ENCODE measurements at regions not wholly inside any gene's neighbourhood (a gene's known extent, or its start where the extent isn't known, plus 50 kb on each side); places are given as distances from the start of the nearest gene placed in this dataset.
"Not testable (repeated sequence)": the region's sequence is repeated elsewhere in the genome, so short reads cannot be mapped to it uniquely, and the experiment has no call there.

- no peak overlapping the region for H3K27ac ChIP-seq
- DNase-seq (ENCODE audit: low spot score) = no peak
- CTCF ChIA-PET = no interaction called here
- POLR2A ChIA-PET (ENCODE audit: low non-redundant PET) = no interaction called here
- no peak for TF ChIP-seq CTCF (conservative IDR thresholded peaks at IDR 0.05; ENCODE audit: low read depth)
These were observed 718.5 kb upstream of the ANO3 start for GRCh38 chr11:25613451-25613850.

GRCh38 chr11:25613865-25614264, 718.1 kb upstream of the ANO3 start:
- POLR2A ChIA-PET (ENCODE audit: low non-redundant PET) = no interaction called here
- no peak for DNase-seq (ENCODE audit: low spot score)
- CTCF ChIA-PET = no interaction called here
- no peak for TF ChIP-seq CTCF (conservative IDR thresholded peaks at IDR 0.05; ENCODE audit: low read depth)
- no peak overlapping the region for H3K27ac ChIP-seq

DNA sequence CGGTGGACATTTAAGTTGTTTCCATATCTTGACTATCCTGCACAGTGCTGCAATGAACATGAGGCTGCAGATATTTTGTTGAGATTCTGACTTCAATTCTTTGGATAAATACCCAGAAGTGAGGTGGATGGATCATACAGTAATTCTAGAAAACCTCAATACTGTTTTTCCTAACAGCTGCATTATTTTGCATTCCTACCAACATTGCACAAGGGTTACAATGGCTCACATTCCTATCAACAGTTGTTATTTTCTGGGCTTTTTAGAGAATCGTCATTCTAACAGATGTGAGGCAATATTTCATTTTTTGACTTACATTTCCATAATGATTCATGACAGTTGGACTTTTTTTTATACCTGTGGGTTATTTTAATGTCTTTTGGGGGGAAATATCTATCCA, 716.9 kb upstream of the ANO3 start:
- H3K27ac ChIP-seq = no peak overlapping the region
- ChIA-PET CTCF (interaction anchor here (0.8 kb wide), 1 partner anchor 217 kb away, joined by 3 read pairs; no protein-coding TSS in a partner anchor), POLR2A (ENCODE audit: low non-redundant PET) (no interaction called here)
- DNase-seq (ENCODE audit: low spot score) = no peak
- TF ChIP-seq CTCF (conservative IDR thresholded peaks at IDR 0.05; ENCODE audit: low read depth) = no peak

- DNase-seq (ENCODE audit: low spot score) = no peak
- CTCF ChIA-PET = no interaction called here
- TF ChIP-seq CTCF (conservative IDR thresholded peaks at IDR 0.05; ENCODE audit: low read depth) = no peak
- no peak overlapping the region for H3K27ac ChIP-seq
- POLR2A ChIA-PET (ENCODE audit: low non-redundant PET) = no interaction called here
These were observed 716.1 kb upstream of the ANO3 start for GRCh38 chr11:25615841-25616240.

DNA sequence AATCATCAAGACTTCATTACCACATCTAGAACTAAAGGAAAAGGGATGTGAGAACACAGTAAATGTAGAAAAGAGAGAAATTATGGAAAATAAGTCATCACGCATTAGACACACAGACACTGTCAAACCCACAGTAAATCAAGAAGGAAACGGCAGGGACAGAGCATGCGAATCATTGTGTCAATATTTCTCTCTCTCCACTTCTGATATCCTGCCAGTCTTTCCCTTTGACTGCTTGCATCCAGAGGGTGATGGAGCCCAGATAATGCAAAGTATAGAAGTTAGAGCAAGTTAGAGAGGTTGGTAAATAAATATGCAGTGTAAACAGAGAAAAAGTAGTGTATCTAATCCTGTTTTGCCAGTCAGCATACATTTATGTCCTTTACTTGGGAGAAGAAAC, 706.8 kb upstream of the ANO3 start:
- ChIA-PET CTCF (no interaction called here), POLR2A (ENCODE audit: low non-redundant PET) (no interaction called here)
- no peak for TF ChIP-seq CTCF (conservative IDR thresholded peaks at IDR 0.05; ENCODE audit: low read depth)
- no peak for DNase-seq (ENCODE audit: low spot score)
- no peak overlapping the region for H3K27ac ChIP-seq

DNA sequence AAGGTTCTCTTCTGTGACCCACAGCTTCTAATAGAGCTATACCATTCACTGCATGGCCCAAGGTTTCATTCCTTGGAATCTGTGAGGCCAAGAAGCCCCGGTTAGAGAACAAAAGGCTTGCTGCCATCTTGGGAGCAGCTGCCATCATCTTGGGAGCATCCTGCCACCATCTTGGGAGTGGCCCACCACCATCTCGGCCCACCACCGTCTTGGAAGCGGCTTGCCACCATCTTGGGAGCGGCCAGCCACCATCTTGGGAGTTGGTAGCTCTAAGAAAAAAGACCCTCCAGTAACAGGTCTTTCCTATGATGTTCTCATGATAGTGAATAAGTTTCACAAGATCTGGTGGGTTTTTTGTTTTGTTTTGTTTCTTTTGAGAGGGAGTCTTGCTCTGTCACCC, 703.9 kb upstream of the ANO3 start:
- no peak for DNase-seq (ENCODE audit: low spot score)
- ChIA-PET POLR2A (ENCODE audit: low non-redundant PET) (no interaction called here), CTCF (no interaction called here)
- no peak overlapping the region for H3K27ac ChIP-seq
- TF ChIP-seq CTCF (conservative IDR thresholded peaks at IDR 0.05; ENCODE audit: low read depth) = no peak

- POLR2A ChIA-PET (ENCODE audit: low non-redundant PET) = no interaction called here
- no peak for DNase-seq (ENCODE audit: low spot score)
- TF ChIP-seq CTCF (conservative IDR thresholded peaks at IDR 0.05; ENCODE audit: low read depth) = no peak
- H3K27ac ChIP-seq = no peak overlapping the region
- CTCF ChIA-PET = no interaction called here
These were observed 698.7 kb upstream of the ANO3 start for GRCh38 chr11:25633230-25633629.

DNA sequence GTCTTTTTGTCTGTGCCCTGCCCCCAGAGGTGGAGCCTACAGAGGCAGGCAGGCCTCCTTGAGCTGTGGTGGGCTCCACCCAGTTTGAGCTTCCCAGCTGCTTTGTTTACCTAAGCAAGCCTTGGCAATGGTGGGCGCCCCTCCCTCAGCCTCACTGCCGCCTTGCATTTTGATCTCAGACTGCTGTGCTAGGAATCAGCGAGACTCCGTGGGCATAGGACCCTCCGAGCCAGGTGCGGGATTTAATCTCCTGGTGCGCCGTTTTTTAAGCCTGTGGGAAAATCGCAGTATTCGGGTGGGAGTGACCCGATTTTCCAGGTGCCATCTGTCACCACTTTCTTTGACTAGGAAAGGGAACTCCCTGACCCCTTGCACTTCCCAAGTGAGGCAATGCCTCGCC, 682.7 kb upstream of the ANO3 start:
- DNase-seq (ENCODE audit: low spot score); H3K27ac ChIP-seq; CTCF ChIA-PET; POLR2A ChIA-PET (ENCODE audit: low non-redundant PET): not testable (repeated sequence)

Measured in RWPE1 (cell line).